NCI-H2081 (cell line): ENCODE measurements at regions not wholly inside any gene's neighbourhood (a gene's known extent, or its start where the extent isn't known, plus 50 kb on each side); places are given as distances from the start of the nearest gene placed in this dataset.
A peak's percentile ranks its signal among the peaks of the same experiment; 100 is the strongest.
"Not testable (repeated sequence)": the region's sequence is repeated elsewhere in the genome, so short reads cannot be mapped to it uniquely, and the experiment has no call there.

Experiments used
- DNase-seq, 2 experiments: peaks; one replicate each; lab custom pipeline; 2025; lab: John Stamatoyannopoulos, UW

GRCh38 chr2:180829836-180830235 is 150.6 kb upstream of the UBE2E3 start:
- no peak for DNase-seq

- no peak for DNase-seq
These were observed 151.1 kb upstream of the UBE2E3 start for GRCh38 chr2:180829261-180829660.

- DNase-seq, result no peak
These were observed 151.6 kb upstream of the UBE2E3 start for GRCh38 chr2:180828756-180829155.

GRCh38 chr2:180823546-180824141 is 156.8 kb upstream of the UBE2E3 start:
- DNase-seq, result no peak

- DNase-seq, result no peak
These were observed 161.3 kb upstream of the UBE2E3 start for GRCh38 chr2:180819106-180819505.

GRCh38 chr2:180818700-180819099 is 161.7 kb upstream of the UBE2E3 start:
- not testable (repeated sequence) for DNase-seq

GRCh38 chr2:180799141-180799540 is 181.3 kb upstream of the UBE2E3 start:
- DNase-seq, result no peak

GRCh38 chr2:180790891-180791290 is 189.5 kb upstream of the UBE2E3 start:
- DNase-seq, result no peak

- DNase-seq, result no peak
These were observed 193.1 kb upstream of the UBE2E3 start for GRCh38 chr2:180787330-180787729.

- DNase-seq, result no peak
These were observed 199.1 kb upstream of the UBE2E3 start for GRCh38 chr2:180781276-180781675.

GRCh38 chr2:180778291-180778690 is 202.1 kb upstream of the UBE2E3 start:
- no peak for DNase-seq

GRCh38 chr2:180776921-180777320 is 203.5 kb upstream of the UBE2E3 start:
- DNase-seq, result no peak

- no peak for DNase-seq
These were observed 204.7 kb upstream of the UBE2E3 start for GRCh38 chr2:180775711-180776110.

- DNase-seq, result not testable (repeated sequence)
These were observed 215.1 kb upstream of the UBE2E3 start for GRCh38 chr2:180765316-180765715.

GRCh38 chr2:180763263-180763989 is 217.0 kb upstream of the UBE2E3 start:
- peak in 1 of 2 experiments; percentile 42 for DNase-seq

GRCh38 chr2:180761224-180761623 is 219.2 kb upstream of the UBE2E3 start:
- DNase-seq, result no peak

- DNase-seq, result no peak
These were observed 220.8 kb upstream of the UBE2E3 start for GRCh38 chr2:180759631-180760030.

GRCh38 chr2:180753809-180754761 is 226.3 kb upstream of the UBE2E3 start:
- DNase-seq, result no peak

GRCh38 chr2:180751306-180751920 is 229.0 kb upstream of the UBE2E3 start:
- no peak for DNase-seq

- no peak for DNase-seq
These were observed 232.7 kb upstream of the UBE2E3 start for GRCh38 chr2:180747728-180748127.

- no peak for DNase-seq
These were observed 237.0 kb upstream of the UBE2E3 start for GRCh38 chr2:180743401-180743800.

- DNase-seq, result no peak
These were observed 237.6 kb upstream of the UBE2E3 start for GRCh38 chr2:180742801-180743200.
